Cardiac muscle cell (in vitro differentiated cells and primary cell): ENCODE measurements at regions not wholly inside any gene's neighbourhood (a gene's known extent, or its start where the extent isn't known, plus 50 kb on each side); places are given as distances from the start of the nearest gene placed in this dataset.
A peak's percentile ranks its signal among the peaks of the same experiment; 100 is the strongest.

Experiments
- DNase-seq, 2 donors: peaks; one replicate each; pipeline versions ENCODE4 v3.0.0 to v3.0.0-alpha.2; 2010 to 2017; ENCODE audit warnings: low read depth in 1 of 2, low spot score in 1 of 2
- H3K27ac ChIP-seq: fragments of 200-600 bp; sonication (generic); 2 replicates; pipeline ENCODE4 v1.5.1; 2016
- H3K27me3 ChIP-seq: fragments of 200-600 bp; sonication (generic); 2 replicates; pipeline ENCODE4 v1.6.0; 2016; ENCODE audit warnings: control low read depth
- H3K36me3 ChIP-seq: fragments of 200-600 bp; sonication (generic); 2 replicates; pipeline ENCODE4 v1.5.1; 2016; ENCODE audit warnings: control low read depth
- H3K4me1 ChIP-seq: fragments of 200-600 bp; sonication (generic); 2 replicates; pipeline ENCODE4 v1.8.1; 2017; ENCODE audit warnings: low read depth, mild to moderate bottlenecking, mixed run types
- H3K4me3 ChIP-seq: fragments of 200-600 bp; sonication (generic); 2 replicates; pipeline ENCODE4 v1.5.1; 2016; ENCODE audit warnings: mild to moderate bottlenecking
- H3K9me3 ChIP-seq: fragments of 200-600 bp; sonication (generic); 2 replicates; pipeline ENCODE4 v1.5.1; 2017; ENCODE audit warnings: low read depth, mild to moderate bottlenecking, control low read depth
- CTCF ChIP-seq: IDR thresholded peaks from 2 replicates; pipeline ENCODE4 v1.5.1; 2012; ENCODE audit warnings: low read depth, mild to moderate bottlenecking, low read length

- no peak overlapping the region for H3K4me3 ChIP-seq
- H3K36me3 ChIP-seq, result no peaks in the 10 kb centered on the region
- no peak for DNase-seq
- no peaks in the 10 kb centered on the region for H3K27me3 ChIP-seq
- no peaks in the 10 kb centered on the region for H3K4me1 ChIP-seq
- no peaks in the 10 kb centered on the region for H3K9me3 ChIP-seq
- TF ChIP-seq CTCF, result no peak
- H3K27ac ChIP-seq, result no peak overlapping the region
These were observed 120.4 kb downstream of the CDH26 start for GRCh38 chr20:60078351-60079250.

GRCh38 chr20:60080401-60080800 lies 122.2 kb downstream of the CDH26 start:
- Histone ChIP-seq H3K27me3 (no peaks in the 10 kb centered on the region), H3K4me3 (no peak overlapping the region), H3K9me3 (no peaks in the 10 kb centered on the region), H3K36me3 (no peaks in the 10 kb centered on the region), H3K4me1 (no peaks in the 10 kb centered on the region), H3K27ac (no peak overlapping the region)
- no peak for DNase-seq
- TF ChIP-seq CTCF, result no peak

GRCh38 chr20:60085551-60086132 lies 127.4 kb downstream of the CDH26 start:
- Histone ChIP-seq H3K27ac (no peak overlapping the region), H3K9me3 (no peaks in the 10 kb centered on the region), H3K27me3 (peaks cover 10% of the 10 kb centered on the region), H3K4me3 (no peak overlapping the region), H3K36me3 (no peaks in the 10 kb centered on the region), H3K4me1 (no peaks in the 10 kb centered on the region)
- TF ChIP-seq CTCF, result no peak
- DNase-seq, result no peak

- no peak for DNase-seq
- Histone ChIP-seq H3K4me1 (no peaks in the 10 kb centered on the region), H3K36me3 (no peaks in the 10 kb centered on the region), H3K4me3 (no peak overlapping the region), H3K27ac (no peak overlapping the region), H3K27me3 (peaks cover 10% of the 10 kb centered on the region), H3K9me3 (no peaks in the 10 kb centered on the region)
- no peak for TF ChIP-seq CTCF
These were observed 128.8 kb downstream of the CDH26 start for GRCh38 chr20:60086821-60087562.

- H3K4me3 ChIP-seq, result no peak overlapping the region
- H3K9me3 ChIP-seq, result no peaks in the 10 kb centered on the region
- no peaks in the 10 kb centered on the region for H3K4me1 ChIP-seq
These were observed 129.4 kb downstream of the CDH26 start for GRCh38 chr20:60087563-60088105.

More at GRCh38 chr20:60087563-60088105, 129.4 kb downstream of the CDH26 start:
- H3K27me3 ChIP-seq, result peaks cover 10% of the 10 kb centered on the region
- DNase-seq, result peak in 1 of 2 donors; percentile 33
- TF ChIP-seq CTCF, result no peak
- no peaks in the 10 kb centered on the region for H3K36me3 ChIP-seq
- H3K27ac ChIP-seq, result no peak overlapping the region
